ENCODE measurements at regions not wholly inside any gene's neighbourhood (a gene's known extent, or its start where the extent isn't known, plus 50 kb on each side); places are given as distances from the start of the nearest gene placed in this dataset.

GRCh38 chr4:19298998-19299397, 952.7 kb upstream of the SLIT2 start:
- no peak for DNase-seq (ENCODE audit: low spot score)
- ChIA-PET POLR2A (ENCODE audit: low non-redundant PET) (no interaction called here), CTCF (no interaction called here)
- TF ChIP-seq CTCF (conservative IDR thresholded peaks at IDR 0.05; ENCODE audit: low read depth), result no peak
- H3K27ac ChIP-seq, result no peak overlapping the region

GRCh38 chr4:19293781-19294180, 957.9 kb upstream of the SLIT2 start:
- CTCF ChIA-PET, result no interaction called here
- no peak overlapping the region for H3K27ac ChIP-seq
- TF ChIP-seq CTCF (conservative IDR thresholded peaks at IDR 0.05; ENCODE audit: low read depth), result no peak
- POLR2A ChIA-PET (ENCODE audit: low non-redundant PET), result no interaction called here
- DNase-seq (ENCODE audit: low spot score), result no peak

- no peak overlapping the region for H3K27ac ChIP-seq
- CTCF ChIA-PET, result no interaction called here
- DNase-seq (ENCODE audit: low spot score), result no peak
- TF ChIP-seq CTCF (conservative IDR thresholded peaks at IDR 0.05; ENCODE audit: low read depth), result no peak
- POLR2A ChIA-PET (ENCODE audit: low non-redundant PET), result no interaction called here
These were observed 958.6 kb upstream of the SLIT2 start for GRCh38 chr4:19293080-19293479.

- H3K27ac ChIP-seq, result no peak overlapping the region
- POLR2A ChIA-PET (ENCODE audit: low non-redundant PET), result no interaction called here
- TF ChIP-seq CTCF (conservative IDR thresholded peaks at IDR 0.05; ENCODE audit: low read depth), result no peak
- DNase-seq (ENCODE audit: low spot score), result no peak
- CTCF ChIA-PET, result no interaction called here
These were observed 964.8 kb upstream of the SLIT2 start for GRCh38 chr4:19286924-19287323.

GRCh38 chr4:19285146-19285545, 966.6 kb upstream of the SLIT2 start:
- POLR2A ChIA-PET (ENCODE audit: low non-redundant PET), result no interaction called here
- H3K27ac ChIP-seq, result no peak overlapping the region
- CTCF ChIA-PET, result no interaction called here
- TF ChIP-seq CTCF (conservative IDR thresholded peaks at IDR 0.05; ENCODE audit: low read depth), result no peak
- DNase-seq (ENCODE audit: low spot score), result no peak

GRCh38 chr4:19278665-19279064, 973.0 kb upstream of the SLIT2 start:
- no peak for TF ChIP-seq CTCF (conservative IDR thresholded peaks at IDR 0.05; ENCODE audit: low read depth)
- ChIA-PET POLR2A (ENCODE audit: low non-redundant PET) (no interaction called here), CTCF (no interaction called here)
- no peak for DNase-seq (ENCODE audit: low spot score)
- no peak overlapping the region for H3K27ac ChIP-seq

- CTCF ChIA-PET, result interaction anchor here (0.7 kb wide), 1 partner anchor 885 kb away, joined by 4 read pairs; no protein-coding TSS in a partner anchor
- no peak for TF ChIP-seq CTCF (conservative IDR thresholded peaks at IDR 0.05; ENCODE audit: low read depth)
- POLR2A ChIA-PET (ENCODE audit: low non-redundant PET), result no interaction called here
These were observed 985.1 kb upstream of the SLIT2 start for GRCh38 chr4:19266566-19266965.

More at GRCh38 chr4:19266566-19266965, 985.1 kb upstream of the SLIT2 start:
- no peak overlapping the region for H3K27ac ChIP-seq
- DNase-seq (ENCODE audit: low spot score), result no peak
